Neural crest cell (in vitro differentiated cells): ENCODE measurements at regions not wholly inside any gene's neighbourhood (a gene's known extent, or its start where the extent isn't known, plus 50 kb on each side); places are given as distances from the start of the nearest gene placed in this dataset.

ENCODE experiments used
- DNase-seq: peaks from one replicate; pipeline ENCODE4 v3.0.0; 2021; ENCODE audit warnings: low read depth, mixed read lengths, low spot score
- H3K27ac Mint-ChIP-seq: one replicate; pipeline ENCODE4 v1.8.0; 2021; ENCODE audit warnings: mild to moderate bottlenecking, mixed read lengths; ENCODE audit not compliant: unreplicated experiment
- H3K27me3 Mint-ChIP-seq: 2 replicates; pipeline ENCODE4 v1.8.0; 2021; ENCODE audit warnings: low read depth, mild to moderate bottlenecking, mixed read lengths
- H3K36me3 Mint-ChIP-seq: 2 replicates; pipeline ENCODE4 v1.8.0; 2021; ENCODE audit warnings: low read depth, mild to moderate bottlenecking, mixed read lengths
- H3K4me1 Mint-ChIP-seq: 2 replicates; pipeline ENCODE4 v1.8.0; 2021; ENCODE audit warnings: mixed read lengths
- H3K4me3 Mint-ChIP-seq: one replicate; pipeline ENCODE4 v1.8.0; 2021; ENCODE audit warnings: mild to moderate bottlenecking, mixed read lengths
- H3K9me3 Mint-ChIP-seq: 2 replicates; pipeline ENCODE4 v1.8.0; 2021; ENCODE audit warnings: mixed read lengths
- CTCF ChIP-seq: fragments of 200-600 bp; sonication (generic); conservative IDR thresholded peaks from 2 replicates; pipeline ENCODE4 v1.5.0; 2021; ENCODE audit warnings: antibody characterized with exemption, mild to moderate bottlenecking

- no peak for DNase-seq
- Mint-ChIP-seq H3K27me3 (no peaks in the 10 kb centered on the region), H3K36me3 (peaks cover 2% of the 10 kb centered on the region), H3K4me1 (peaks cover 14% of the 10 kb centered on the region), H3K4me3 (no peak overlapping the region), H3K9me3 (peaks cover 8% of the 10 kb centered on the region), H3K27ac (no peak overlapping the region)
- no peak for TF ChIP-seq CTCF
Observed at GRCh38 chr2:217469203-217469810, 533.5 kb downstream of the TNS1 start.

- no peak overlapping the region for H3K27ac Mint-ChIP-seq
- no peak overlapping the region for H3K4me3 Mint-ChIP-seq
- peaks cover 18% of the 10 kb centered on the region for H3K4me1 Mint-ChIP-seq
- DNase-seq, result no peak
- H3K36me3 Mint-ChIP-seq, result peaks cover 2% of the 10 kb centered on the region
- peak; percentile 30 for TF ChIP-seq CTCF
- peaks cover 8% of the 10 kb centered on the region for H3K9me3 Mint-ChIP-seq
- no peaks in the 10 kb centered on the region for H3K27me3 Mint-ChIP-seq
Observed at GRCh38 chr2:217468042-217468830, 534.6 kb downstream of the TNS1 start.

DNA sequence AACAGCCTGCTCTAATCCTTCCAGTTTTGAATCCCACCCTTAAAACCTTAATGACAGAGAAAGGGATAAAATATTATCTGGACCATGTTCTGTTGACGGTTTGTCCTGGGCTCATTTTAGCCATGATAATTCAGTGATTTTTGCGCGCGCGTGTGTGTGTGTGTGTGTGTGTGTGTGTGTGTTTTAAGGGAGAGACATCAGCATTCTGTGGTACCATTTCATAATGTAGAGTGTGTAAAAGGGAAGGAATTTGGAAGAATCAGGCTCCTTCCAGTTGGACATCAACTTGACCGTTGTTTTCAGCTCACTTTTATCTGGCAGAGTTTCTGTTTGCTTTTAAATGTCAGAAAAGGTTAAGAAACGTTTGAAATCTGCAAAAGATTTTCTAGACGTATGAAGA is 535.5 kb downstream of the TNS1 start:
- H3K36me3 Mint-ChIP-seq, result peaks cover 2% of the 10 kb centered on the region
- H3K27me3 Mint-ChIP-seq, result no peaks in the 10 kb centered on the region
- H3K9me3 Mint-ChIP-seq, result peaks cover 8% of the 10 kb centered on the region
- TF ChIP-seq CTCF, result no peak
- H3K4me3 Mint-ChIP-seq, result no peak overlapping the region
- peaks cover 18% of the 10 kb centered on the region for H3K4me1 Mint-ChIP-seq
- H3K27ac Mint-ChIP-seq, result peak overlapping the region; percentile 65
- DNase-seq, result no peak

GRCh38 chr2:217466805-217467204 is 536.0 kb downstream of the TNS1 start:
- peaks cover 18% of the 10 kb centered on the region for H3K4me1 Mint-ChIP-seq
- TF ChIP-seq CTCF, result no peak
- H3K4me3 Mint-ChIP-seq, result no peak overlapping the region

DNA sequence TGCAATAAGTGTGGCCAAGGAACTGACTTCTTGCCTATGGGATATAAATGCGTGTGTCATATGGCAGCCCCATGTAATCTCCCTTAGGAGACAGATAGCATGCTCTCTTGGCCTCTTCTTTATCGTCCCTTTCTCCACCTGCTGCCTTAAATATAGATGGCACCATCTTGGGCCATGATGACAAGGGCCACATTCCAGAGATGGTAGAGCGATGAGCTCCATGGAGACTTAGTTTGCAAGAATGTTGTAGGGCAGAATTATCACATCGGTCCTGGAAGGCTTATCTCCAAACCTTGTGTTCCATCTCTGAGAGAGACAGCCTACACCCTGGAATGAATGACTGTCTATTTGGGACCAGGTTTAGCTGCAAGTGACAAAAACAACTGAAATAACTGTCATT is 536.7 kb downstream of the TNS1 start:
- TF ChIP-seq CTCF, result no peak
- H3K27me3 Mint-ChIP-seq, result no peaks in the 10 kb centered on the region
- no peaks in the 10 kb centered on the region for H3K36me3 Mint-ChIP-seq
- peaks cover 18% of the 10 kb centered on the region for H3K4me1 Mint-ChIP-seq
- peaks cover 8% of the 10 kb centered on the region for H3K9me3 Mint-ChIP-seq
- H3K27ac Mint-ChIP-seq, result no peak overlapping the region
- H3K4me3 Mint-ChIP-seq, result no peak overlapping the region
- no peak for DNase-seq

More at GRCh38 chr2:217466805-217467204, 536.0 kb downstream of the TNS1 start:
- Mint-ChIP-seq H3K27ac (no peak overlapping the region), H3K9me3 (peaks cover 8% of the 10 kb centered on the region), H3K36me3 (no peaks in the 10 kb centered on the region), H3K27me3 (no peaks in the 10 kb centered on the region)
- no peak for DNase-seq
